ENCODE measurements at regions not wholly inside any gene's neighbourhood (a gene's known extent, or its start where the extent isn't known, plus 50 kb on each side); places are given as distances from the start of the nearest gene placed in this dataset.

DNA sequence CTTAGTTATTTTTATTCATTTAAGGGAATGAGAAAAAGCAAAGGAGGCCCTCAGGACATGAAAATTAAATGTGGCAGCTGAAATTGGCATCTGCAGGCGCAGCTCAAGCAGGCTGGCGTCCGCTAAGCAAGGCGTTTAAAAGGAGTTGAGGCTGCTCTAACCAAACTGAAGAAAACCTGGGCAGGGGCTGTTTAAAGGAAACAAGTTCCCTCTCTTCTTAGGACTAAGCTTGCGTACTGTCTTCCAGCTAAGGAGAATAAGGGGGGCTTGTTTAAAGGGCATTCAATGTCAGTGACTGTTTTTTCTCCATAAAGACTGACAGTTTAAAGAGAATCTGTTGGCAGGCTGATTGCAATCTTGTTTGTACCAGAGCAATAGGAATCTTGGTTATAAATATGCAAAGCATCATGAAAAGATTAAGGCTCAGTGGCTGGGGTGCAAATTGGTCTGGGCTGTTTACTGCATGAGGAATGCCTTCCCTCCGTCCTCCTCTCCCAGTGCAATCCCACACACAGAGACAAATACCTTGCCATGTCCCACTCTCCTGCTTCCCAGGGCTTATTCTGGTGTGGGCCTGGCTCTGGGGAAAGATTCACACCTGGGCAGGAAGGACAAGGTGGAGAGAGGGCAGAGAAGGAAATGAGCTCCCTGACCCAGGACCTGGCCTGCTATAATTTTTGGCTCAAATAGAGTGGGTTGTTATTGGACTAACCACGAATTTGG, 85.9 kb upstream of the LIFR start:
- TF ChIP-seq, protein P1, sequence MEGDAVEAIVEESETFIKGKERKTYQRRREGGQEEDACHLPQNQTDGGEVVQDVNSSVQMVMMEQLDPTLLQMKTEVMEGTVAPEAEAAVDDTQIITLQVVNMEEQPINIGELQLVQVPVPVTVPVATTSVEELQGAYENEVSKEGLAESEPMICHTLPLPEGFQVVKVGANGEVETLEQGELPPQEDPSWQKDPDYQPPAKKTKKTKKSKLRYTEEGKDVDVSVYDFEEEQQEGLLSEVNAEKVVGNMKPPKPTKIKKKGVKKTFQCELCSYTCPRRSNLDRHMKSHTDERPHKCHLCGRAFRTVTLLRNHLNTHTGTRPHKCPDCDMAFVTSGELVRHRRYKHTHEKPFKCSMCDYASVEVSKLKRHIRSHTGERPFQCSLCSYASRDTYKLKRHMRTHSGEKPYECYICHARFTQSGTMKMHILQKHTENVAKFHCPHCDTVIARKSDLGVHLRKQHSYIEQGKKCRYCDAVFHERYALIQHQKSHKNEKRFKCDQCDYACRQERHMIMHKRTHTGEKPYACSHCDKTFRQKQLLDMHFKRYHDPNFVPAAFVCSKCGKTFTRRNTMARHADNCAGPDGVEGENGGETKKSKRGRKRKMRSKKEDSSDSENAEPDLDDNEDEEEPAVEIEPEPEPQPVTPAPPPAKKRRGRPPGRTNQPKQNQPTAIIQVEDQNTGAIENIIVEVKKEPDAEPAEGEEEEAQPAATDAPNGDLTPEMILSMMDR (conservative IDR thresholded peaks at IDR 0.05; ENCODE audit: low read depth, low read length): no peak
- TF ChIP-seq EZH2 (IDR thresholded peaks at IDR 0.05; ENCODE audit: borderline replicate concordance, low read depth, low read length, poor library complexity, severe bottlenecking): no peak

Measured in A673 (cell line).